HepG2 (cell line): ENCODE measurements at regions not wholly inside any gene's neighbourhood (a gene's known extent, or its start where the extent isn't known, plus 50 kb on each side); places are given as distances from the start of the nearest gene placed in this dataset.

Experiments used
- ATAC-seq: fragments of 200-7000 bp; cut with Tn5 transposase; 3 replicates; pipeline ENCODE4 v1.9.1; 2020; ENCODE audit warnings: mild to moderate bottlenecking, moderate library complexity
- BruUV-seq: library from RNA; stranded (reverse); fragments of 400-500 nt; replicated peaks from 2 replicates; lab custom pipeline; 2021; lab: Mats Ljungman, UMichigan
- CTCF ChIA-PET: fragments of 300-600 bp; formaldehyde crosslinking; extraction: SDS; loops from one replicate; lab custom pipeline; 2021; ENCODE audit warnings: low total read pairs, inconsistent platforms, low intra/inter-chr PET ratio; lab: Yijun Ruan, JAX
- POLR2A ChIA-PET: fragments of 350-600 bp; sonication (Branson Sonifier 250); formaldehyde crosslinking; loops from one replicate; lab custom pipeline; 2020; ENCODE audit warnings: antibody characterized with exemption, inconsistent platforms; lab: Yijun Ruan, JAX
- DNase-seq: peaks from one replicate; pipeline ENCODE4 v3.0.0-alpha.2; 2015; ENCODE audit warnings: low spot score
- FAIRE-seq: peaks from 3 replicates; lab custom pipeline; 2011; peaks lifted over from hg19 to GRCh38; lab: Jason Lieb, UNC
- H2AFZ ChIP-seq: one replicate; pipeline ENCODE4 v1.6.1; 2011; ENCODE audit warnings: low read length, inconsistent platforms
- H3K27ac ChIP-seq: fragments of 300-600 bp; 3 replicates; pipeline ENCODE4 v1.8.0; 2011; ENCODE audit warnings: mixed run types, mild to moderate bottlenecking, mixed read lengths, low read length, inconsistent platforms; ENCODE audit not compliant: insufficient read depth; ENCODE audit errors: extremely low read length
- H3K27me3 ChIP-seq, 2 experiments: fragments of 200-600 bp in 1 of 2; 2 replicates in 1 of 2; 3 replicates in 1 of 2; pipeline versions ENCODE4 v1.6.0 to v1.8.0; 2011; ENCODE audit warnings: low read length in 2 of 2, mild to moderate bottlenecking in 2 of 2, moderate library complexity in 2 of 2, inconsistent platforms in 1 of 2; ENCODE audit not compliant: insufficient read depth in 2 of 2, control insufficient read depth in 1 of 2
- H3K36me3 ChIP-seq, 2 experiments: fragments of 200-600 bp in 1 of 2; replicated peaks in 1 of 2; 2 replicates in 1 of 2; 3 replicates in 1 of 2; pipeline versions ENCODE4 v1.5.1 to v1.8.0; 2011; ENCODE audit warnings: low read length in 2 of 2, inconsistent platforms in 1 of 2; ENCODE audit not compliant: insufficient read depth in 2 of 2, control insufficient read depth in 1 of 2
- H3K4me1 ChIP-seq: 2 replicates; pipeline ENCODE4 v1.5.1; 2012; ENCODE audit warnings: low read length, inconsistent platforms; ENCODE audit not compliant: insufficient read depth
- H3K4me2 ChIP-seq: 2 replicates; pipeline ENCODE4 v1.6.0; 2011; ENCODE audit warnings: low read depth, low read length, inconsistent platforms
- H3K4me3 ChIP-seq, 3 experiments: fragments of 200-600 bp in 1 of 3; sonication (generic), shearing (Covaris generic) in 1 of 3; replicated peaks in 1 of 3; 2 replicates each; pipeline ENCODE4 v1.5.1; 2011 to 2016; ENCODE audit warnings: low read length in 3 of 3, inconsistent platforms in 2 of 3, low read depth in 2 of 3, mild to moderate bottlenecking in 2 of 3, control low read depth in 1 of 3, mixed read lengths in 1 of 3; ENCODE audit not compliant: insufficient read depth in 1 of 3
- H3K79me2 ChIP-seq: one replicate; pipeline ENCODE4 v1.6.1; 2011; ENCODE audit warnings: low read length, inconsistent platforms; ENCODE audit not compliant: insufficient read depth
- H3K9ac ChIP-seq: 2 replicates; pipeline ENCODE4 v1.6.0; 2011; ENCODE audit warnings: mild to moderate bottlenecking, low read depth, low read length, inconsistent platforms; ENCODE audit not compliant: insufficient read depth
- H3K9me3 ChIP-seq: 2 replicates; pipeline ENCODE4 v1.5.1; 2012; ENCODE audit warnings: mild to moderate bottlenecking, low read length
- H4K20me1 ChIP-seq: 2 replicates; pipeline ENCODE4 v1.6.0; 2011; ENCODE audit warnings: inconsistent platforms, mild to moderate bottlenecking, low read length, moderate library complexity; ENCODE audit not compliant: insufficient read depth
- AHDC1 ChIP-seq: sonication (generic); formaldehyde crosslinking; IDR thresholded peaks from 2 replicates; pipeline ENCODE4 v1.5.1; 2020; ENCODE audit warnings: mild to moderate bottlenecking, missing genetic modification reagents, borderline replicate concordance
- ARHGAP35 ChIP-seq: sonication (generic); formaldehyde crosslinking; IDR thresholded peaks from 2 replicates; pipeline ENCODE4 v1.9.0; 2022; ENCODE audit warnings: mild to moderate bottlenecking, inconsistent platforms, moderate library complexity, missing genetic modification reagents, borderline replicate concordance
- BHLHE40 ChIP-seq: IDR thresholded peaks from 2 replicates; pipeline ENCODE4 v1.6.1; 2011; ENCODE audit warnings: low read length, improper control_type of control experiment
- FOXA3 ChIP-seq: IDR thresholded peaks from 2 replicates; pipeline ENCODE4 v1.6.1; 2016; ENCODE audit warnings: missing genetic modification reagents, missing compliant biosample characterization
- JUNB ChIP-seq: sonication (generic); formaldehyde crosslinking; IDR thresholded peaks from 2 replicates; pipeline ENCODE4 v1.8.0; 2022; ENCODE audit warnings: missing genetic modification reagents, mild to moderate bottlenecking, borderline replicate concordance
- NFKB2 ChIP-seq: sonication (generic); formaldehyde crosslinking; IDR thresholded peaks from 2 replicates; pipeline ENCODE4 v1.4.0; 2020; ENCODE audit warnings: missing genetic modification reagents, borderline replicate concordance
- PBX2 ChIP-seq: IDR thresholded peaks from 2 replicates; pipeline ENCODE4 v1.6.1; 2016; ENCODE audit warnings: control low read depth
- POLR2A ChIP-seq, 2 experiments: IDR thresholded peaks; 2 replicates each; pipeline ENCODE4 v1.6.1; 2011; ENCODE audit warnings: low read depth in 2 of 2, low read length in 2 of 2, mild to moderate bottlenecking in 1 of 2, moderate library complexity in 1 of 2; ENCODE audit not compliant: insufficient read depth in 1 of 2
- RORA ChIP-seq: sonication (generic); formaldehyde crosslinking; IDR thresholded peaks from 2 replicates; pipeline ENCODE4 v1.5.0; 2020; ENCODE audit warnings: mild to moderate bottlenecking, missing genetic modification reagents, moderate library complexity
- SRSF9 ChIP-seq: fragments of 200-400 bp; formaldehyde crosslinking; IDR thresholded peaks from 2 replicates; pipeline ENCODE4 v1.6.1; 2018; ENCODE audit warnings: borderline replicate concordance, mild to moderate bottlenecking, low read depth, low read length; ENCODE audit not compliant: insufficient read depth, poor library complexity, severe bottlenecking
- ZNF883 ChIP-seq: sonication (generic); formaldehyde crosslinking; IDR thresholded peaks from 2 replicates; pipeline ENCODE4 v1.5.1; 2020; ENCODE audit warnings: mild to moderate bottlenecking, missing genetic modification reagents; ENCODE audit errors: not compliant biosample characterization
- ZSCAN31 ChIP-seq: sonication (generic); formaldehyde crosslinking; IDR thresholded peaks from 2 replicates; pipeline ENCODE4 v1.5.0; 2020; ENCODE audit warnings: low read depth, mild to moderate bottlenecking, missing genetic modification reagents
- WGBS: methylation state at CpG from one replicate; pipeline ENCODE4 v1.1.6; 2017; ENCODE audit warnings: low lambda C conversion rate; 5-methylcytosine and 5-hydroxymethylcytosine counted together
- in situ Hi-C: cut with HindIII; loops from 2 replicates; pipeline ENCODE4 v1.10.0; 2017; ENCODE audit warnings: low pct_unique_long_range_greater_than_20kb; ENCODE audit not compliant: extremely low pct_ligation_motif_present
- intact Hi-C: fragments of 100-400 bp; cut with micrococcal nuclease; formaldehyde crosslinking; loops from one replicate; pipeline ENCODE4 v1.10.0; 2022; ENCODE audit not compliant: unreplicated experiment

- WGBS = 8% methylated on average over 2 of the region's 2 CpGs
- Histone ChIP-seq H3K27ac (no peak overlapping the region), H4K20me1 (no peaks in the 10 kb centered on the region), H3K4me1 (no peaks in the 10 kb centered on the region), H3K9ac (no peak overlapping the region), H3K27me3 (no peaks in the 10 kb centered on the region; a peak in 1 of 5 replicates), H3K36me3 (no peaks in the 10 kb centered on the region), H2AFZ (no peak overlapping the region), H3K4me3 (no peak overlapping the region), H3K4me2 (no peak overlapping the region), H3K79me2 (no peaks in the 10 kb centered on the region), H3K9me3 (no peaks in the 10 kb centered on the region)
- ChIA-PET CTCF (no interaction called here), POLR2A (no interaction called here)
- ATAC-seq = no peak
- FAIRE-seq = no peak
- intact Hi-C loops = no loop called here
- no peak for DNase-seq
- no TSS peak for BruUV-seq
- no peak for TF ChIP-seq BHLHE40
- TF ChIP-seq ZNF883 (CRISPR knock-in tag) = no peak
- TF ChIP-seq PBX2 (CRISPR knock-in tag) = no peak
- no peak for TF ChIP-seq ARHGAP35
- TF ChIP-seq NFKB2 = no peak
- TF ChIP-seq AHDC1 (CRISPR knock-in tag) = no peak
- TF ChIP-seq RORA = no peak
- TF ChIP-seq POLR2A (IDR thresholded peaks at IDR 0.05; ENCODE audit: insufficient read depth in 1 of 2, low read depth in 2 of 2, low read length in 2 of 2) = no peak
- TF ChIP-seq FOXA3 = no peak
- no peak for TF ChIP-seq SRSF9
- TF ChIP-seq JUNB (CRISPR knock-in tag) = no peak
- no peak for TF ChIP-seq ZSCAN31 (CRISPR knock-in tag)
- in situ Hi-C loops = no loop called here
These were observed 190.4 kb upstream of the CPNE8 start for GRCh38 chr12:39095636-39096330.
